H9 (cell line): ENCODE measurements at regions not wholly inside any gene's neighbourhood (a gene's known extent, or its start where the extent isn't known, plus 50 kb on each side); places are given as distances from the start of the nearest gene placed in this dataset.

Experiments
- DNase-seq: peaks from one replicate; pipeline ENCODE4 v3.0.0-alpha.2; 2017
- H2AFZ ChIP-seq: one replicate; pipeline ENCODE4 v1.6.1; 2013; ENCODE audit warnings: mild to moderate bottlenecking, low read length, control low read depth, moderate library complexity
- H2AK5ac ChIP-seq: 2 replicates; pipeline ENCODE4 v1.6.1; 2013; ENCODE audit warnings: low read length, control low read depth, mixed read lengths; ENCODE audit not compliant: insufficient read length
- H2BK120ac ChIP-seq: one replicate; pipeline ENCODE4 v1.6.1; 2013; ENCODE audit warnings: low read depth, mild to moderate bottlenecking, low read length, control low read depth, inconsistent platforms; ENCODE audit not compliant: poor library complexity, severe bottlenecking
- H2BK12ac ChIP-seq: 2 replicates; pipeline ENCODE4 v1.6.1; 2013; ENCODE audit warnings: low read length, control low read depth, mixed read lengths, low read depth; ENCODE audit not compliant: insufficient read length
- H2BK15ac ChIP-seq: 2 replicates; pipeline ENCODE4 v1.6.1; 2013; ENCODE audit warnings: low read depth, low read length, control low read depth
- H2BK20ac ChIP-seq: one replicate; pipeline ENCODE4 v1.6.1; 2013; ENCODE audit warnings: low read depth, mild to moderate bottlenecking, low read length, control low read depth, inconsistent platforms; ENCODE audit not compliant: poor library complexity, severe bottlenecking
- H2BK5ac ChIP-seq: 2 replicates; pipeline ENCODE4 v1.6.1; 2013; ENCODE audit warnings: low read length, control low read depth, mixed read lengths; ENCODE audit not compliant: insufficient read length
- H3K14ac ChIP-seq: 2 replicates; pipeline ENCODE4 v1.6.1; 2013; ENCODE audit warnings: low read length, control low read depth; ENCODE audit not compliant: insufficient read depth
- H3K18ac ChIP-seq: 2 replicates; pipeline ENCODE4 v1.6.1; 2013; ENCODE audit warnings: low read depth, mild to moderate bottlenecking, mixed read lengths, low read length, control low read depth; ENCODE audit not compliant: insufficient read length
- H3K23ac ChIP-seq: 2 replicates; pipeline ENCODE4 v1.6.1; 2013; ENCODE audit warnings: low read length, control low read depth, mixed read lengths, low read depth; ENCODE audit not compliant: insufficient read length
- H3K23me2 ChIP-seq: 2 replicates; pipeline ENCODE4 v1.6.1; 2013; ENCODE audit warnings: low read depth, mild to moderate bottlenecking, mixed read lengths, low read length, control low read depth; ENCODE audit not compliant: insufficient read length, poor library complexity, severe bottlenecking
- H3K27ac ChIP-seq: 2 replicates; pipeline ENCODE4 v1.5.1; 2013; ENCODE audit warnings: low read length, control low read depth, mixed read lengths, low read depth; ENCODE audit not compliant: insufficient read length
- H3K27me3 ChIP-seq: 2 replicates; pipeline ENCODE4 v1.6.1; 2013; ENCODE audit warnings: low read length, control low read depth, inconsistent platforms; ENCODE audit not compliant: insufficient read depth
- H3K4ac ChIP-seq: 2 replicates; pipeline ENCODE4 v1.6.1; 2013; ENCODE audit warnings: low read depth, mild to moderate bottlenecking, control low read depth, inconsistent platforms, low read length, moderate library complexity
- H3K4me1 ChIP-seq: 2 replicates; pipeline ENCODE4 v1.6.1; 2013; ENCODE audit warnings: low read length, control low read depth, inconsistent platforms; ENCODE audit not compliant: insufficient read depth
- H3K4me2 ChIP-seq: 2 replicates; pipeline ENCODE4 v1.6.1; 2013; ENCODE audit warnings: low read length, control low read depth, mixed read lengths; ENCODE audit not compliant: insufficient read length, insufficient read depth
- H3K56ac ChIP-seq: 2 replicates; pipeline ENCODE4 v1.6.1; 2013; ENCODE audit warnings: low read depth, mild to moderate bottlenecking, mixed read lengths, low read length, control low read depth; ENCODE audit not compliant: insufficient read length
- H3K79me1 ChIP-seq: 2 replicates; pipeline ENCODE4 v1.6.1; 2013; ENCODE audit warnings: low read depth, mild to moderate bottlenecking, moderate library complexity, low read length, control low read depth, inconsistent platforms; ENCODE audit not compliant: insufficient read depth, poor library complexity, severe bottlenecking
- H3K79me2 ChIP-seq: 2 replicates; pipeline ENCODE4 v1.6.1; 2013; ENCODE audit warnings: low read length, control low read depth, inconsistent platforms; ENCODE audit not compliant: insufficient read depth
- H3K9ac ChIP-seq: 2 replicates; pipeline ENCODE4 v1.6.1; 2013; ENCODE audit warnings: low read length, control low read depth, mixed read lengths; ENCODE audit not compliant: insufficient read length; ENCODE audit errors: extremely low read depth
- H3K9me3 ChIP-seq: one replicate; pipeline ENCODE4 v1.6.1; 2013; ENCODE audit warnings: low read depth, low read length, inconsistent platforms; ENCODE audit not compliant: control insufficient read depth
- H3T11ph ChIP-seq: one replicate; pipeline ENCODE4 v1.6.1; 2013; ENCODE audit warnings: mild to moderate bottlenecking, low read length, control low read depth, inconsistent platforms
- H4K20me1 ChIP-seq: one replicate; pipeline ENCODE4 v1.6.1; 2013; ENCODE audit not compliant: control insufficient read depth, insufficient read length, insufficient read depth
- H4K5ac ChIP-seq: 2 replicates; pipeline ENCODE4 v1.6.1; 2013; ENCODE audit warnings: low read depth, mild to moderate bottlenecking, mixed read lengths, low read length, control low read depth; ENCODE audit not compliant: insufficient read length
- H4K8ac ChIP-seq: replicated peaks from 2 replicates; pipeline ENCODE4 v1.6.1; 2013; ENCODE audit warnings: low read length, control low read depth, mixed read lengths, low read depth; ENCODE audit not compliant: insufficient read length
- H4K91ac ChIP-seq: 2 replicates; pipeline ENCODE4 v1.6.1; 2013; ENCODE audit warnings: low read depth, mild to moderate bottlenecking, moderate library complexity, mixed read lengths, low read length, control low read depth; ENCODE audit not compliant: insufficient read length
- H3K27ac Mint-ChIP-seq, 3 experiments: 2 replicates in 2 of 3; 3 replicates in 1 of 3; pipeline ENCODE4 v1.8.0; 2020 to 2021; ENCODE audit warnings: mixed read lengths in 3 of 3, mild to moderate bottlenecking in 1 of 3, moderate library complexity in 1 of 3
- H3K27me3 Mint-ChIP-seq: 2 replicates; pipeline ENCODE4 v1.8.0; 2021; ENCODE audit warnings: low read depth, mild to moderate bottlenecking, moderate library complexity, mixed read lengths
- H3K36me3 Mint-ChIP-seq, 3 experiments: 2 replicates in 2 of 3; 3 replicates in 1 of 3; pipeline ENCODE4 v1.8.0; 2020 to 2021; ENCODE audit warnings: low read depth in 3 of 3, mixed read lengths in 3 of 3; ENCODE audit not compliant: insufficient read depth in 1 of 3
- H3K4me1 Mint-ChIP-seq, 2 experiments: 2 replicates each; pipeline ENCODE4 v1.8.0; 2020; ENCODE audit warnings: mixed read lengths in 2 of 2
- H3K4me3 Mint-ChIP-seq, 2 experiments: 2 replicates in 1 of 2; 3 replicates in 1 of 2; pipeline ENCODE4 v1.8.0; 2020 to 2021; ENCODE audit warnings: mild to moderate bottlenecking in 2 of 2, mixed read lengths in 2 of 2, moderate library complexity in 1 of 2
- H3K9me3 Mint-ChIP-seq, 2 experiments: 2 replicates in 1 of 2; 3 replicates in 1 of 2; pipeline ENCODE4 v1.8.0; 2020; ENCODE audit warnings: mild to moderate bottlenecking in 2 of 2, mixed read lengths in 2 of 2, moderate library complexity in 1 of 2
- CTCF ChIP-seq: fragments of 200-600 bp; sonication (generic); conservative IDR thresholded peaks from 3 replicates; pipeline ENCODE4 v1.8.0; 2021; ENCODE audit warnings: antibody characterized with exemption, mild to moderate bottlenecking

DNA sequence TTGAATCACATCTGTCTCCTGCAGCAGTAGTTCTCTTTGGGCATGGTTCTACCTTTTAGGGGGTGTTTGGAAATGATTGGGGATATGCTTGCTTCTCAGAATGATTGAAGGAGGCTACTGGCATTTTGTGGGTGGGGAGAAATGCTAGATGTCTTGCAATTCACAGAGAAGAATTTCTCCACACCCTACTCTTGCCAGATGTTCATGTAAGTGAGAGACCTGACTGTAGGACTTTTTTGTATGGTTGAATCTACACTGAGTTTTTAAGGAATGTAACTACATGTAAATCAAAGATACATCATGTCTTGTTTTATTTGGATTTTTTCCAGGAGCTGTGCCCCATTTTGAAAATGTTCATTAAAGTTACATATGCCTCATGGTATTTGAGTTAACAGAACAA lies 311.9 kb downstream of the PRDM2 start:
- H3K79me1 ChIP-seq = no peaks in the 10 kb centered on the region
- Mint-ChIP-seq H3K27ac (no peak overlapping the region), H3K36me3 (peaks cover 0 to 10% (median 2%) of the 10 kb centered on the region in 3 experiments; a peak in 3 of 7 replicates), H3K4me3 (no peak overlapping the region), H3K4me1 (peaks cover 18 to 19% of the 10 kb centered on the region in 2 experiments), H3K27me3 (peaks cover 4% of the 10 kb centered on the region; the same call in 1 of the 2 replicates), H3K9me3 (peaks cover 5 to 6% of the 10 kb centered on the region in 2 experiments)
- no peak overlapping the region for H4K8ac ChIP-seq
- no peak overlapping the region for H3K27ac ChIP-seq
- no peak overlapping the region for H3K18ac ChIP-seq
- H3K4me2 ChIP-seq = no peak overlapping the region
- H3K56ac ChIP-seq = no peak overlapping the region
- no peak overlapping the region for H3T11ph ChIP-seq
- H3K23ac ChIP-seq = no peak overlapping the region
- H3K4me1 ChIP-seq = no peaks in the 10 kb centered on the region; the same call in 1 of the 2 replicates
- no peak overlapping the region for H2BK20ac ChIP-seq
- DNase-seq = no peak
- H2BK120ac ChIP-seq = no peak overlapping the region
- no peaks in the 10 kb centered on the region for H4K20me1 ChIP-seq
- no peak for TF ChIP-seq CTCF
- H2BK5ac ChIP-seq = no peak overlapping the region
- no peak overlapping the region for H2BK12ac ChIP-seq
- no peaks in the 10 kb centered on the region for H3K9me3 ChIP-seq
- no peak overlapping the region for H3K9ac ChIP-seq
- no peaks in the 10 kb centered on the region for H3K27me3 ChIP-seq
- no peak overlapping the region for H2AK5ac ChIP-seq
- H3K23me2 ChIP-seq = no peaks in the 10 kb centered on the region
- H3K4ac ChIP-seq = no peak overlapping the region
- H4K91ac ChIP-seq = no peak overlapping the region
- H2BK15ac ChIP-seq = no peak overlapping the region
- H4K5ac ChIP-seq = no peak overlapping the region
- no peaks in the 10 kb centered on the region for H3K79me2 ChIP-seq
- H3K14ac ChIP-seq = no peak overlapping the region
- H2AFZ ChIP-seq = no peak overlapping the region
